D341Med (cell line): ENCODE measurements at regions not wholly inside any gene's neighbourhood (a gene's known extent, or its start where the extent isn't known, plus 50 kb on each side); places are given as distances from the start of the nearest gene placed in this dataset.

Experiments
- DNase-seq: peaks from one replicate; pipeline ENCODE4 v3.0.0; 2012; ENCODE audit warnings: low spot score

DNA sequence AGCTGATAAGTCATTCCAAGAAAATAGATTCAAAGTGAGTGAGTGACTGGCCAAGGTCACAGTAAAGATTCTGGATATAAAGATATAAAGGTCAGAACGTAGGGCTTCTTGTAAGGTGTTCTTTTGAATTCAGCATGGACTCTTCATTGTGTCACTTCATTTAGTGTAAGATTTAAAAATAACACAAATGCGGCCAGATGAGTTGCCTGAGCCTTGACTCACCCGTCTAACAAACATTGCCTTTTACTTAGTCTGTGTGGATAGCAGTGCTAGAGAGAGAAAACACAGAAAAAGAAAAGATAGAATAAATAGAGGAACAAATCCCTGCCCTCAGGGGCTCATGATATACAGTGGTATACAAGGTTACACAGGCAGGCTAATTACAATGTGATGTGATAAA lies 223.4 kb downstream of the PLPP3 start:
- no peak for DNase-seq

DNA sequence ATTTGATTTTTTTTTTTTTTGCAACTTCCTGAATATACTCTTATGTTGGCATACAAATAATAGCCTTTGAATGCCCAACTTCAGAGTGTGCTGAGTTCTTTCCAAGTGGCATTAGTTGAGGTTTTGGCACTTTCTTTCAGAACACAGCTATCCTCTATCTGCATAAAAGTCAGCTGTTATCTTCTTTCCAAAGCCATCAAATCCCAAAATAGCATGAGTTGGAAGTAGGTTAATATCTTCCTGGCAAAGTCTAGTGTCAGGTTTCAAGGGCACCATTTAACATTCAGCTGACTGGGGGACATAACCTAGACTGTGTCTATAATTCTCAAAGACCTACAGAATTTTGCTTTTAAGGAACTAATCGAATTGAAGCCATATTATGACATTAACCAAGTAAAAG lies 223.9 kb downstream of the PLPP3 start:
- DNase-seq, result no peak

DNA sequence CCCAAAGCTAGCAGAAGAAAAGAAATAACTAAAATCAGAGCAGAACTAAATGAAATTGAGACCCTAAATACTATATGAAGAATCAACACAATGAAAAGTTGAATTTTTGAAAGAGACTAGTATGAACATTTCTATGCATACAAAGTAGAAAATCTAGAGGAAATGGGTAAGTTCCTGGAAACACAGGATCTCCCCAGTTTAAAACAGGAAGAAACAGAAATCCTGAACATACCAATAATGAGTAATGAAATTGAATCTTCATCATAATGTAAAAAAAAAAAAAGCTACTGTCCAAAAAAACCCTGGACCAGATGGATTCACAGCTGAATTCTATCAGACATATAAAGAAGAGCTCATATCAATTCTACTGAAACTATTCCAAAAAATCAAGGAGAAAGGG lies 233.5 kb downstream of the PLPP3 start:
- no peak for DNase-seq

DNA sequence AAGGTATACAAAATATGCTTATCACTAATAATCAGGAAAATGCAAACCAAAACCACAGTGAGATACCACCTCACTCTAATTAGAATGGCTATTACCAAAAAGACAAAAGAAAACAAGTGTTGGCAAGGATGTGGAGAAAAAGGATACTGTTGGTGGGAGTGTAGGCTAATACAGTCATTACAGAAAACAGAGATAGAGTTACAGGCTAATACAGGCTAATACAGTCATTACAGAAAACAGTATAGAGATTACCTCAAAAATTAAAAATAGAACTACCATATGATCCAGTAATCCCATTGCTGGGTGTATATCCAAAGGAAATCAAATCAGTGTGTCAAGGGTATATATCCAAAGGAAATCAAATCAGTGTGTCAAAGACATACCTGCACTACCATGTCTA lies 238.4 kb downstream of the PLPP3 start:
- DNase-seq, result no peak

DNA sequence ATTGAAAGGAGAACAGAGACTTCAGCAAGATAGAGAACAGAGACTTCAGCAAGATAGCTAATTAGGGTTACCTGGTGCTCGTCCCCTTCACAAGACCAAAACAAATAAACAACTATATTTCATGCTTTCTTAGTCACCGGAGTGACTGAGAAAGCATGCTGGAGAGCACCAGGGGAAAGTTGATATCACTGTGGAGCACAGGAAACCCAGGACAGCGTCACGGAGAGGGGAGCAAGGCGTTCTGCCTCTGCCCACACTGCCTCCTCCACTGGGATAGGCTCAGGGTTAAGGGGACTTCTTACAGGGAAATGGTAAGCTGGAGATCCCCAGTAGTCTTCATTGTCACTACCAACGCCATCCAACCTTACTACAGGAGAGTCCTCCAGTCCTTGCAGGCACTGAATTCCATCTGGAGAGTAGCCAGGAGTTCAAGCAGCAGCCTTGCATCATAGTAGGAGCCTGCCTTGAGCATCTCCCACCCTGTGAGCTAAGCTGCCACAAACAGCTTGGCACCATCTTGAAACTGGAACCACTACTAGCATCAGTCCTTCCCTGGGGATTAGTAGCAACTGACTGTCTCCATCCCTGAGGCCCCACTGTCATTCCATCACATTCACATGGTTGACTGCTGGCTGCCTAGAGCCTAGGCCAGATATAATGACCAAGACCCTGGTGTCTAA lies 239.4 kb downstream of the PLPP3 start:
- DNase-seq, result no peak

DNA sequence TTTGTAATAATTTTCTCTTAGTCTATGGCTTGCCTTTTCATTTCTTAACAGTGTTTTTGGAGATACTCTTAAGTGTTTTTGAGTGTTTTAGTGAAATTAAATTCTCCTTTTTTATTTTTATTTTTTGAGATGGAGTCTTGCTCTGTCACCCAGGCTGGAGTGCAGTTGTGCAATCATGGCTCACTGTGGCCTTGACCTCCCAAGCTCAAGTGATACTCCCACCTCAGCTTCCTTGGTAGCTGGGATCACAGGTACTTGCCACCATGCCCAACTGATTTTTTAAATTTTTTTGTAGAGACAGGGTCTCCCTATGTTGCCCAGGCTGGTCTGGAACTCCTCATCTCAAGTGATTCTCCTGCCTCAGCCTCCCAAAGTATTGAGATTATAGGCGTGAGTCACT lies 240.3 kb downstream of the PLPP3 start:
- DNase-seq, result no peak

DNA sequence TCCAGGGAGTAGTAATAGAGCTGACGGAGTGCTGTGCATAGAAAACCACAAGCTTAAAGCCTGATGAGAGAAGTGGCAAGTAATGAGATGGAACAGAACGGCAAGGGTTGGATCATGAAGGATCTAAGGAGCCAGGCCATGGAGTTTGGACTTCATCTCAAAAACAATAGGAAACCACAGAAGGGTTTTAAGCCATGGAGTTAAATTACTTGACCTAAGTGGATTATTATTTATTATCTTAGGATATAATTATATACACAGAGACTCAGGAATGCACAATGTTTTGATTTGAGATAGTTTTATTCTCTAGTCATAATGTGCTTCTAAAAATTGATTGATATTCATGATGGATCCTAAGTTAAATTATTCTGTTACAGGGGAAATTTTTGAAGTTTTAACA lies 242.4 kb downstream of the PLPP3 start:
- no peak for DNase-seq

DNA sequence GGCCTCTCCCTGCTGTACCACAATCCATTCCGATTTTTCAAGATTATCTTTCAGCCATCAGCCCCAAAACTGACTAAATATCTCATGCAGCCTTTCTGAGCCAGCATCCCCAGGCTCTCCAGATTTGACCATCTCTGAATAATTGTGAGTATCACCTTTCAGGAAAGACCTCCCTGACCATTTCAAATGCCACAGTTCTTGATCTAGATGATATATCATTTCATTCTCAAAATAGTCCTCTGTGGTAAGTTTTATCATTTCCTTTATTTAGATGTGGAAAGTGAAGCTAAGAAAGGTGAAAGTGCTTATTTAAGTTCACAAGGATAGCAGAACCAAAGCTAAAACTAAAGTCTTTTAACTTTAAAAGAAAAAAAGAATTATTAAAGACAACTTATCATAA lies 244.0 kb downstream of the PLPP3 start:
- no peak for DNase-seq

DNA sequence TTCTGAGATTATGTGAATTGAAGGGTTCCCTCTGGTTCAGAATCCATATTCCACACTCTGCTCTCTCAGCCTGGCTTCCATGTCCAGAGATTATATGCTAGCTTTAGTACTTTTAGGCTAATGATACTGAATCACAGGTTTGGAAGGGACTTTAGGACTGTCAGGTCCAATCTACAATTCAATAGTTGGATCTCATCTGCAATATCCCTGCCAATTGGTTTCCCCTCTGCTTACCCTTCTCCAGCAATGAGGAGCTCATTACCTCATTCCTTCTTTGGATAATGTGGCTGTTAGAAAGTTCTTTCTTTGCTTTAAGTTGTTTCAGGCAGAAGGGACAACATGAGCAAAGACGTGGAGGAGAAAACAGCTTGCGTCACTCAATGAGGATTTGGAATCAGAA lies 245.3 kb downstream of the PLPP3 start:
- no peak for DNase-seq

DNA sequence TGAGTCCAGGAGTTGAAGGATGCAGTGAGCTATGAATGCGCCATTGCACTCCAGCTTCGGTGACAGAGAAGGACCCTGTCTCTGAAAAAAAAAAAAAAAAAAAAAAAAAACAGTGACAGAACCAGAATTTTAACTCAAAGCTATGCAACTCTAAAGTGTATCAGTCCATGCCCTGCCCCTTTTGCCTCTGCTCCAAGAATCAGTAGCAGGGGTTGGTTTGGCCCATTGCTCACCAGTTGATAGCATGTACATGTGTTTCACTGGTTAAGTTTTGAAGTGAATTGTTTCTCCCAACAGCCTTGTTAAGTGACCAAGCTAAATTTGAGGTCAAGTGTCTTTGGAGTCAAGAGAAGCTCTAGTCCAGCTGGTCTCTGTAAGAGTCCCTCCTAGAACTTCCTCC lies 245.9 kb downstream of the PLPP3 start:
- DNase-seq, result no peak

DNA sequence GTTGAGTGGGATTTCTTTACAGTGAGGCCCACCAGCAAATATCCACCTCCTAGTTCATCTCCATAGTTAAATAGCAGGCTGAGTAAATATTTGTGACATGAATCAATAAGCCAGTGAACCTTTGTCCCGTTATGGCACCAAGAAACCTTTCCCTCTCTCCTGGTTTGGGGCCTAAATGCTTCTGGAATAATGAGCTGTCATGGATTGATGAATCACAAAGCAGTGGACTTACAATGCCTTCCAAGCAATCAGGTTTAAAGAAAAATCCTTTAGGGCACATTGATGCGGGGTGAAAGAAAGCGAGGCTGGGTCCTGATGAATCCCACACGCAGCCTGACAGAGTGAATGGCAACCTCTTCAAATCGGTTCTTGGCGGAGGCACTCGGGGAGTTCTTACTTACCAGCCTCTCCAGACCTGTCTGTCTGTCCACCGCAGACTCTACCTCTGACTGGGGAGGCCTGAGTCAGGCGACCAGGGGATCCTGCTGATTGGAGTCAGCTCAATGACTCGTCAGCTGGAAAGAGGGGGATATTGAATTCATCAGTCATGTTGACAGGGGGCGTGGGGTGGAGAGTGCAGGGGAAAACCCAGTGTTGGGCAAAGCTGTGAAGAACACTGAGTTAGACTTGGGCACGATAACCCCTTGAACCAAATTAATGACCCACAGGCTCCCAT lies 247.3 kb downstream of the PLPP3 start:
- DNase-seq, result no peak

DNA sequence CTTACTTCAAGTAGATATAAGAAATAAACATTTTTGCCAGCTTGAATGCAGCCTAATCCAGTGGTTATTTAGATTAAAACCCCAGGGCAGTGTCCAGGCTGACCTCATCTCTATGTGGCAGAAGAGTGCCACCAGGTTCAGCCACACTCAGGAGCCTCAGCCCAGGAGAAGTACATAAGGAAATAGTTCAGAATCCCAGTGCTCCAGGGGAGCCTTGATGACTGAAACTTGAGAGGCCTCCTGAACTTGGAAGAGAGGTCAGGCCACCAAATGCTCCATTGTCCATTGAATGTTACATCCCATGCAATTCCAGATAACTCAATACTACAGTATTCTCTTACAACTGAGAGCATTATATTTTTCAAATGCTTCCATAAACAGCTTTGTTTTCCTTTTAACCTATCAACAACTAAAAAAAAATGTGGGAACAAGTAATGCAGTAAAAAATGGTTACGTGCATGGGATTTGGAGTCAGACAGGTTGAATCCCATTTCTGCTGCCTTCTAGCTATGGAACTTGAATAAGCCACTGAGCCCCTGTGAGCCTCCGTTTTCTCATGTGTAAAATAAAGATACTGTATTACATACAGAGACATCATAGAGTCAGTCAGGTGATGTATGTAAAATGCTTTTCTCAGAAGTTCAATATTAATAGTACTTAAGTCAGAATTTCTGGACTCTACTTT lies 248.0 kb downstream of the PLPP3 start:
- DNase-seq, result no peak

DNA sequence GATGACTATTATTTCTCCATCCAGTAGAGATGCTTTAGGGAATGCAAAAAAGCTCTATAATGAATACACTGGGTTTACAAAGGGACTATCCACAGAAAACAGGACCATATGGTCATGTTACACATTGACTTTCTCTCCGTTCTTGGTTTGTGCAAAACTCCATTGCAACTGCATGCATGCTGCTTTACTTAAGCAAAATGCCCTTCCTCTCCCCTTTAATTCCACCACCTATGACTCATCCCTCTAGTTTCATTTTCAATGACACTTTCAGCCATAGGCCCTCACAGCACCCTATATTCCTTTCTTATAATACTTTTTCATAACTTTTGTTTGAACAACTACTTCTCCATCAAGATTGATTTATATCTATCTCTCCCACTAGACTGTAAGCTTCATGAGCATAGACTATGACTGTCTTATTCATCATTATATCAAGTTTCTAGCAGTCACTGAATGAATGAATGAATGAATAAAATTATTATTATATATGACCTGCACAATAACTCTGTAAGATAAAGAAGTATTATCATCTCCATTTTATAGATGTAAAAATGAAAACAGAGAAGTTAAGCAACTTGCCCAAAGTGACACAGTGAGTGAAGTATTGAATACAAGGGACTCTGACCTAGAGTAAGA lies 248.9 kb downstream of the PLPP3 start:
- DNase-seq, result no peak

DNA sequence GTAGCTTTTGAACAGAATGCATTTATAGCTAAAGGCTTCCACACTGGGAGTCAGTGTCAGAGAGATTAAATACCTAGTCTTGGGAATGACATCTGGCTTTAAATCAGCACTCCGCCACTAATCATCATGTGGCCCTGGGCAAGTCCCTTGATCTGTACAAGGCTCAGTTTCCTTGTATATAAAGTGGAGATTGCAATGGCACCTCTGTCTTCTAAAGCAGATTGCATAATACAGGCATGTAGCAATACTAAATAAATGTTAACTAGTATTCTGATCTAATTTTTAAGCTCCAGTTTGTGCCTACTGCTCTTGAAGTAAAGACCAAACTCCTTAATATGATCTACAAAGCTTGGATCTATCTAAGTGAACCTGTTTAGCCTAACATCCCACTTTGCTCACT lies 249.4 kb downstream of the PLPP3 start:
- DNase-seq, result no peak

DNA sequence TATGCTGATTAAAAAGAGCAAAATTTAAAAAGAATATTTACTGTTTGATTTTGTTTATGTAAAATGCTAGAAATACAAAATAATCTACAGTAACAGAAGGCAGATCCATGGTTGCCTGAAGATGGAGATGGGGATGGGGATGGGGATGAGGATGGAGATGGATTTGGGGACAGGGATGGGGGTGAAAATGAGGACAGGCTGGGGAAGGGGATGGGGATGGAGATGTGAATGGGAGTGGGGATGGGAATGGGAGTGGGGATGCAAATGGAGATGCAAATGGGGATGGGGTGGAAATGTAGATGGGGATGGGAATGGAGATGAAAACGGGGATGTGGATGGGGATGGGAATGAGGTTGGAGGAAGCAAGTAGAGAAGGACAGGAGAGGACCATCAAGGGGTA lies 252.2 kb downstream of the PLPP3 start:
- no peak for DNase-seq

DNA sequence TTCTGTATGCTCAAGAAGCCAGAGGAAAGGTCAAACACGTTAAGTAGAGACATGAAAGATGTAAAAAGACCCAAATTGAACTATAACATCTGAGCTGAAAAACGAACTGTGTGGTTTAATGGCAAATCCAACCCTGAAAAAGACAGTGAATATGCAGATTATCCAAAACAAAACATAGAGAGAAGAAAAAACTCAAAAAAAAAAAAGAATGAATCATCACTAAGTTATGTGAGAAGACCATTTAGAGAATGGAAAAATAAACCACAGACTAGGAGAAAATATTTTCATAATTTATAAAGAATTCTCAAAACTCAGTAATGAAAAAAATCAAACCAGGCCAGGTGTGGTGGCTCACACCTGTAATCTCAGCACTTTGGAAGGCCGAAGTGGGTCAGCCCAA lies 253.3 kb downstream of the PLPP3 start:
- DNase-seq, result no peak

DNA sequence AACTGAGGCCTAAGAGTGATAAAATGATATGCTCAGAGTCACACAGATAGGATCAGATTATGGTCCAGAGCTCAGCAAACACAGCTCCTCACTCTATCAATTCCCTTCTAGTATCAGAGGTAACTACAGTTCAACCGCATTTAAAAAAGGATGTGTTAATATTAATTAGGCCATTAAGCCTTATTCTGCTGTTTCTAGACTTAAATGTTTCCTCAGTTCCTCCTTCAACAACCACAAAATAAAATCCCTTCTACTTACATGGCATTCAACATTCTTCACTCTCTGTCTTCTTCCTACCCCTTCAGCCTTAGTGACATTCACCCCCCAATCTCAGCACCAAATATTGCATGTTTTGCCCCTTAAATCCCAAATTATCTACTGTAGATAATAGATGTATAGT lies 254.9 kb downstream of the PLPP3 start:
- no peak for DNase-seq

DNA sequence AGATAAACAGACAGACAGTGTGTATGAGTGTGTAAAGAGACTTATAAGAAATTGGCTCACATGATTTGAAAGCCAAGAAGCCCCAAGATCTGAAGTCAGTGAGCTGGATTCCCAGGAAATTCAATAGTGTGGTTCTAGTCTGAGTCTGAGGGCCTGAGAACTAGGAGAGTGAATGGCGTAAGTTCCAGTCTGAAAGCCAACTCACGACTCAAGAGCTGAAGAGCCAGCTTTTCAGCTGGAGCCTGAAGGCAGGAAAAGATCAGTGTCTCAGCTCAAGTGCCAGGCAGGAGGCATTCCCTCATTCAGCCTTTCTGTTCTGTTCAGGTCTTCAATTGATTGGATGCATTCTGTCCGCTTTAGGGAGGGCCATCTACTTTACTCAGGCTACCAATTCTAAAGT lies 257.2 kb downstream of the PLPP3 start:
- no peak for DNase-seq

DNA sequence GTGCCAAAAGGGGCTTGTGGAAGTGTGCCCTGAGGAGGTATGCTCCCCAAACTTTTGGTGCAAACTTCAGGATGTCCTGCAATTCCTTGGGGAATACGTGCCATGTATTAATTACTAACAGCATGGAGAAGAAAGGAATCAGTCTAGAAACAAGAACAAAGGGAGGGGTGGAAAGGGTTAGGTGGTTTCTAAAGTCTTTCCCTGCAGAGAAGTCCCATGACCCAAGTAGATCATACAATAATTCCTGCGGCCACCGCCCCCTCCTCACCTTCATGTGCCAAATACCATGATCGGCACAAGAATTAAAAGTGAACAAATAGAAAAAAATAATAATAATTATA lies 258.2 kb downstream of the PLPP3 start:
- DNase-seq, result no peak

DNA sequence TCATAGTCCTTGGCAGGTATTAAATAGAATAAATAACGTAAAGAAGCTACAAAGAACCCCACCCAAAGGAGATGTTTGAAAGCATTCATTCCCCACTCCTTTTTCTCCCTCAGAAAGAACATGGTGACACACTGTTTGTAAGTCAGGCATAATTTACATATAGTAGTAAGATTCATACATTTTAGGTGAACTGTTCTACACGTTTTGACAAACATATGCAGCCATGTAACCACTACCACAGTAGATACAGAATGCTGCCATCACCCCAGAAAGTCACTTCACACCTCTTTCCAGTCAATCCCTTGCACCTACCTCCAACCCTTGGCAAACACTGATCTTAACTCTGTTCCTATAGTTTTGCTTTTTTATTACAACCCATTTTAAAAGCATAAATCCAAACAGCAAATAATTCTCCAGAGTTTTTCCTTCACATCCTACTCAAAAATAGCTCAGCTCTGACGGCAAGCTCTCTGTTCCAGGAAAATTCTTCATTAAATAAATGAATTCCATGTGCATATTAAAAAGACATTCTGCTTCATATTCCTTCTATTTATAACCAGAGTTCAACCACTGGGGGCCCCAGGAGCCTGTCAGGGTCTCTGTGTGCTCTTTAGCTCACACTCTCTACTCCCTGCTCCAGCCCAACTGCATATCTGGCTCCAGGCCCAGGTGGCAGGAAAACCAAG lies 258.8 kb downstream of the PLPP3 start:
- DNase-seq, result no peak

DNA sequence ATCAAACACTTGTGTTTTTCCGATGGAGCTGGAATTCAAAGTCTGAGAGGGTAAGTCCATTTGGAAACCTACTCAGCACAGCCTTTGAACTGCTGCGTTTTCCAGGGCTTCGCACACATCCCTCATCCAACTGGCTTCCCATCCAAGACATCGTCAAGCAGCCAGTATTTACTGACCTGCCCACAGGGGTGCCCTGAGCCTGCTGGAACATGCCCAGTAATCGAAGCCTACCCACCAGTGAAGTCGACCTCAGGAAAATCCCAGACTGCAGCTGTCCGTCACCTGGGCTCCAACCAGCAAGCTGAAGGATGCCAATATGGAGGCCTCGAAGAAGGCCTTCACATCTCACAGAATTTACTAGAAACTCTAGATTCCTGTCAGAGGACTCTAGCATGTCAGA lies 261.6 kb downstream of the PLPP3 start:
- no peak for DNase-seq

DNA sequence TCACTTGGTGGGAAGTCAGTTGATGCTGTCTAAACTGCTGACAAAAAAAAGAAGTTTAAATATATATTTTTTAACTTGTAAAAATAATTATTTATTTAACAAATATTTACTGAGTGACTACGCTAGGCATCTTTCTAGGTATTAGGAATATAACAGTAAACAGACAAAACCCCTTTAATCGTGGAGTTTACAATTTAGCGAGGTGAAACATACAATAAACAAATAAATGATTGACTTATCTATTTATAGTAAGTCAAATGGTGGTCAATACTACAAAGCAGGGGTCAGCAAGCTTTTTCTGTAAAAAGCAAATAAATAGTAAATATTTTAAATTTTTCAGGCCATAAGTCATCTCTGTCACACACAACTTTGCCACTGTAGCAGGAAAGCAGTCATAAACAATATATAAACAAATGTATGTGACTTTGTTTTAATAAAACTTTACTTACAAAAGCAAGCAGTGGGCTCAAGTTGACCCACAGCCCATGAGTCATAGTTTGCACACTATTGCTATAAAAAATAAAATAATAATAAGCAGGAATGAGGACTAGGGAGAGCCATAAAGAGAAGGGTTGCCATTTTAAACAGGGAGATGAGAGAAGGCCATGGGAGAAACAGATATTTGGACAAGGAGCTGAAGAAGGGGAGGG lies 263.9 kb downstream of the PLPP3 start:
- DNase-seq, result no peak
